CD1c-positive myeloid dendritic cell (primary cell): ENCODE measurements at regions not wholly inside any gene's neighbourhood (a gene's known extent, or its start where the extent isn't known, plus 50 kb on each side); places are given as distances from the start of the nearest gene placed in this dataset.

Experiments used
- DNase-seq: peaks from one replicate; pipeline ENCODE4 v3.0.0-alpha.2; 2016; ENCODE audit errors: extremely low spot score

DNA sequence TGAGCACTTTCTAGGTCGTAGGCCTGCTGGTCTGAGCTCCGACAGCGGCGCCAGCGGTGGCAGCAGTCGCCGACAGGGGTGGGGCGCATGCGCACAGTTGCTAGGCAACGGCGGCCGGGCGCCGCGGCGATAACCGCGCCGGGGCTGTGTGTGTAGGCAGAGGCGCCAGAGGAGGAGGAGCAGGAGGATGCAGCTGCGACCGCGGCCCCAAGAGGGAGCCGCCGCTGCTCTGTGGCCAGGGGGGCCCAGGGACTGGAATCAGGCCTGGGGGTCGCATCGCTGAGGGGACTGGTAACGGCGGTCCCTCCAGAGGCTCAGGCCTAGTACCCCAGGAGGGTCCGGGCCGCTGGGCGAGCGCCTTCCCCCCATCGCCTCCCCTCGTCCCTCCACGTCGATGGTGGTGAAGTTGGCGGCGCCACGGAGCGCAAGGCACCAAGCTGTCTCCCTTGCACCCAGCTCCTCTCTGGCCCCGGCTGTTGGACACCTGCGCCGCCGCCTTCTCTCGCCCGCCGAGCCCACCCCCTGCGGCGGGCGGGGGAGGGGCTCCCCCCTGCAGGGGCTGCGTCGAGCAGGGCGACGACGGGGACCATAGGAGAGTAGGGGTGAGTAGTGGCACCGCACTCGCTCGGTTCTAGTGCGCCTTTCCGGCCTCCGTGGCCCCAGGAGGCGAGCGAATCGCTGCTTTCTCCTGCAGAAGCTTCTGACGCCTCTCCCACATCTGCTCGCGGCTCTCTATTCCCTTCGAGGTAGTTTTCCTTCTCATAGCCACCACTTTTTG lies 58.6 kb upstream of the ZC4H2 start, which contains the start of gene ZC3H12B:
Gene ZC3H12B, plus strand, starts transcription at position 159 of the 778 bp plus-strand sequence.
- DNase-seq, result peak; percentile 55

DNA sequence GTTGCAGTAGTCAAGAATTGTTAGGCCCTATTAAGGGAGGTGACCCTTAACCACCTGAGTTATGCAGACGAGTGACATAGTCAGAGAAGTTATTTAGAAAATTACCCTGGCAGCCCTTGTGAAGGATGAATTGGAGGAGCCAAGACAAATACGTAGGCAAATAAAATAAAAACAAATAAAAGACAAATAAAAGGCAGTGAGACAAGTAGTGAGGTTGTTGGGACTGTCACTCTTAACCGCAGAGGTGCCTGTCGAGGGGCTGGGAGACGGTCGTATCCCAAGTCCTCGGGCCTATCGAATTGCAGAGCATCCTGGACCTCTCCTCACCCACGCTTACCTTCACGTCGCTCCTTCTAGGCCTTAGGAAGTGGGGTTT lies 58.0 kb upstream of the ZC4H2 start:
- DNase-seq, result no peak
